PC-9 (cell line): ENCODE measurements at regions not wholly inside any gene's neighbourhood (a gene's known extent, or its start where the extent isn't known, plus 50 kb on each side); places are given as distances from the start of the nearest gene placed in this dataset.
A peak's percentile ranks its signal among the peaks of the same experiment; 100 is the strongest.

Source experiments
- BruUV-seq: library from RNA; stranded (reverse); fragments of 400-500 nt; replicated peaks from 2 replicates; lab custom pipeline; 2021; lab: Mats Ljungman, UMichigan
- CTCF ChIA-PET: fragments of 300-600 bp; sonication (Branson Sonifier 250); formaldehyde crosslinking; loops from one replicate; lab custom pipeline; 2022; ENCODE audit warnings: antibody characterized with exemption; lab: Charles Lee
- POLR2A ChIA-PET: fragments of 300-600 bp; sonication (Branson Sonifier 250); formaldehyde crosslinking; loops from one replicate; lab custom pipeline; 2022; ENCODE audit warnings: antibody characterized with exemption; ENCODE audit not compliant: unreplicated experiment; lab: Charles Lee
- DNase-seq, 2 experiments: peaks; one replicate each; pipeline versions ENCODE4 v3.0.0 to v3.0.0-alpha.2; 2015 to 2022; ENCODE audit warnings: mixed read lengths in 1 of 2
- H2AFZ ChIP-seq: fragments of 200-600 bp; sonication (generic); 2 replicates; pipeline ENCODE4 v1.8.1; 2017; ENCODE audit warnings: antibody characterized with exemption
- H3F3A ChIP-seq: fragments of 200-600 bp; sonication (generic); 2 replicates; pipeline ENCODE4 v1.8.1; 2017; ENCODE audit warnings: antibody characterized with exemption, mild to moderate bottlenecking, low read depth; ENCODE audit not compliant: insufficient read depth
- H3K27ac ChIP-seq: fragments of 200-600 bp; sonication (generic); 2 replicates; pipeline ENCODE4 v1.6.1; 2016; ENCODE audit warnings: mixed run types
- H3K27me3 ChIP-seq: fragments of 200-600 bp; sonication (generic); 2 replicates; pipeline ENCODE4 v1.6.1; 2016; ENCODE audit warnings: low read depth, mixed run types; ENCODE audit not compliant: insufficient read depth
- H3K36me3 ChIP-seq: fragments of 200-600 bp; sonication (generic); 2 replicates; pipeline ENCODE4 v1.6.1; 2016; ENCODE audit warnings: low read depth, mixed run types
- H3K4me1 ChIP-seq: fragments of 200-600 bp; sonication (generic); replicated peaks from 2 replicates; pipeline ENCODE4 v1.6.1; 2016; ENCODE audit warnings: mixed run types; ENCODE audit not compliant: insufficient read depth
- H3K4me2 ChIP-seq: fragments of 200-600 bp; sonication (generic); 2 replicates; pipeline ENCODE4 v1.6.1; 2017; ENCODE audit warnings: mixed run types
- H3K4me3 ChIP-seq: fragments of 200-600 bp; sonication (generic); 2 replicates; pipeline ENCODE4 v1.6.1; 2016; ENCODE audit warnings: mixed run types
- H3K79me2 ChIP-seq: fragments of 200-600 bp; sonication (generic); 2 replicates; pipeline ENCODE4 v1.6.1; 2017; ENCODE audit warnings: low read depth, mixed run types
- H3K9me2 ChIP-seq: fragments of 200-600 bp; sonication (generic); 2 replicates; pipeline ENCODE4 v1.8.1; 2017; ENCODE audit warnings: mild to moderate bottlenecking; ENCODE audit not compliant: insufficient read depth
- H3K9me3 ChIP-seq: fragments of 200-600 bp; sonication (generic); 2 replicates; pipeline ENCODE4 v1.8.1; 2016; ENCODE audit warnings: low read depth; ENCODE audit not compliant: insufficient read depth
- H4K20me1 ChIP-seq: fragments of 200-600 bp; sonication (generic); 2 replicates; pipeline ENCODE4 v1.8.1; 2017; ENCODE audit not compliant: insufficient read depth
- EZH2 ChIP-seq: fragments of 200-600 bp; sonication (generic); IDR thresholded peaks from 2 replicates; pipeline ENCODE4 v1.8.0; 2017; ENCODE audit warnings: antibody characterized with exemption, low read depth
- intact Hi-C: fragments of 100-400 bp; cut with micrococcal nuclease; formaldehyde crosslinking; loops from one replicate; pipeline ENCODE4 v1.10.0; 2022; ENCODE audit not compliant: unreplicated experiment
- TF ChIP-seq, protein P1 (sequence below): fragments of 200-600 bp; sonication (generic); conservative IDR thresholded peaks from 2 replicates; pipeline ENCODE4 v1.6.1; 2017; ENCODE audit warnings: mixed run types, antibody characterized with exemption, mild to moderate bottlenecking, moderate library complexity

- TF ChIP-seq, protein P1, sequence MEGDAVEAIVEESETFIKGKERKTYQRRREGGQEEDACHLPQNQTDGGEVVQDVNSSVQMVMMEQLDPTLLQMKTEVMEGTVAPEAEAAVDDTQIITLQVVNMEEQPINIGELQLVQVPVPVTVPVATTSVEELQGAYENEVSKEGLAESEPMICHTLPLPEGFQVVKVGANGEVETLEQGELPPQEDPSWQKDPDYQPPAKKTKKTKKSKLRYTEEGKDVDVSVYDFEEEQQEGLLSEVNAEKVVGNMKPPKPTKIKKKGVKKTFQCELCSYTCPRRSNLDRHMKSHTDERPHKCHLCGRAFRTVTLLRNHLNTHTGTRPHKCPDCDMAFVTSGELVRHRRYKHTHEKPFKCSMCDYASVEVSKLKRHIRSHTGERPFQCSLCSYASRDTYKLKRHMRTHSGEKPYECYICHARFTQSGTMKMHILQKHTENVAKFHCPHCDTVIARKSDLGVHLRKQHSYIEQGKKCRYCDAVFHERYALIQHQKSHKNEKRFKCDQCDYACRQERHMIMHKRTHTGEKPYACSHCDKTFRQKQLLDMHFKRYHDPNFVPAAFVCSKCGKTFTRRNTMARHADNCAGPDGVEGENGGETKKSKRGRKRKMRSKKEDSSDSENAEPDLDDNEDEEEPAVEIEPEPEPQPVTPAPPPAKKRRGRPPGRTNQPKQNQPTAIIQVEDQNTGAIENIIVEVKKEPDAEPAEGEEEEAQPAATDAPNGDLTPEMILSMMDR = no peak
- TF ChIP-seq EZH2 = no peak
- DNase-seq = peak; percentile 17 to 94
- H3K79me2 ChIP-seq = no peaks in the 10 kb centered on the region
- intact Hi-C loops = loop anchor here (5.0 kb wide), 3 partner anchors 111 to 319 kb away; no protein-coding TSS in a partner anchor
- H3F3A ChIP-seq = peaks cover 21% of the 10 kb centered on the region
- H3K27ac ChIP-seq = peak overlapping the region; percentile 85
- H3K36me3 ChIP-seq = no peaks in the 10 kb centered on the region; the same call in 1 of the 2 replicates
- no peaks in the 10 kb centered on the region for H3K9me2 ChIP-seq
- peak overlapping the region; percentile 6; the same call in 1 of the 2 replicates for H3K4me3 ChIP-seq
- CTCF ChIA-PET = no interaction called here
- peaks cover 33% of the 10 kb centered on the region for H3K4me1 ChIP-seq
- peak overlapping the region; percentile 56 for H3K4me2 ChIP-seq
- no peaks in the 10 kb centered on the region for H4K20me1 ChIP-seq
- no peak overlapping the region; the same call in 1 of the 2 replicates for H2AFZ ChIP-seq
- peaks cover 4% of the 10 kb centered on the region; the same call in 1 of the 2 replicates for H3K9me3 ChIP-seq
- BruUV-seq = no TSS peak
- H3K27me3 ChIP-seq = no peaks in the 10 kb centered on the region
- POLR2A ChIA-PET = interaction anchor here (0.6 kb wide), 3 partner anchors 347 to 638 kb away, joined by 3 to 4 read pairs (median 4); partner anchors contain the start of gene CTDSP2
Observed at GRCh38 chr12:58310809-58311622, 369.6 kb downstream of the ATP23 start.

DNA sequence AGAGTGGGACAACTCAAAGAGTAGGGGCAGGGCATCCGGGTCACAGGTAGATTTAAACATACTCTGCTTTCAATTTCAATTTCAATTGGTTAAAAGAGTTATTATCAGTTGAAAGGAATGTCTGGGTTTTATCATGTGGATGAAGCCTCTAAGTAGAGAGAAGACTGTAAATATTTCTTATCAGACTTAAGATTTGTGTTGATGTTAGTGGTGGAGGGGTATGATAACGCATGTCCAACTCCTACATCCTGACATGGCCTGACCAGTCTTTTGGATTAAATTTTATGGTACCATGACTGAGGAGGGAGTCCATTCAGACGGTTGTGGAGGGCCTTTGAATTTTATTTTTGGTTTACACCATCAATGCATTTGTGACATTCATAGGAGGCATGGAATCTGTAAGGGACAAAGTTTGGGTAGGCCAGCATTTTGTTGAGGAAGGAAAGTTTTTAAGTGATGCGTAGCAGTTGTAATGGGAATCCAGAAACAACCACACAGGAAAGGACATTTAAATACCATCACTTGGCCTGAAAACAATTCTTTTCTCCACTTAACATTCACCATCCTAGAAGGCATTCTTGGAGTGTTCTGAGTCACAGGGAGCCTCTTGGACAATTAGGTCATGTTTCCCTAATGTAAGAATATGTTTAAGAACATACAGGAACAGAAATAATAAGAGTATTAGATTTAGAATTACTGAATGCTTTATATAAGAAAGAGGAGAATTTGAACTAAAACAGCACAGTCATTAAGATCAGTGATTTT is 371.9 kb downstream of the ATP23 start:
- Histone ChIP-seq H2AFZ (no peak overlapping the region), H3F3A (peaks cover 21% of the 10 kb centered on the region), H4K20me1 (no peaks in the 10 kb centered on the region), H3K4me3 (no peak overlapping the region), H3K27me3 (no peaks in the 10 kb centered on the region), H3K79me2 (no peaks in the 10 kb centered on the region), H3K9me3 (no peaks in the 10 kb centered on the region; the same call in 1 of the 2 replicates), H3K4me1 (peaks cover 26% of the 10 kb centered on the region), H3K4me2 (no peak overlapping the region), H3K9me2 (no peaks in the 10 kb centered on the region), H3K27ac (no peak overlapping the region), H3K36me3 (no peaks in the 10 kb centered on the region; the same call in 1 of the 2 replicates)
- no peak for DNase-seq
- POLR2A ChIA-PET = interaction anchor here (0.5 kb wide), 1 partner anchor 233 kb away, joined by 3 read pairs; no protein-coding TSS in a partner anchor
- TF ChIP-seq, protein P1 = no peak
- no peak for TF ChIP-seq EZH2
- intact Hi-C loops = loop anchor here (5.0 kb wide), 3 partner anchors 109 to 321 kb away; no protein-coding TSS in a partner anchor
- BruUV-seq = no TSS peak
- CTCF ChIA-PET = no interaction called here

GRCh38 chr12:58314610-58315009 is 373.2 kb downstream of the ATP23 start:
- no peak for DNase-seq

More at GRCh38 chr12:58314610-58315009, 373.2 kb downstream of the ATP23 start:
- Histone ChIP-seq H3K79me2 (no peaks in the 10 kb centered on the region), H4K20me1 (no peaks in the 10 kb centered on the region), H3K36me3 (no peaks in the 10 kb centered on the region), H3K9me3 (peaks cover 4% of the 10 kb centered on the region), H3K27me3 (no peaks in the 10 kb centered on the region), H3K27ac (no peak overlapping the region), H3K4me2 (no peak overlapping the region), H3K9me2 (no peaks in the 10 kb centered on the region), H3F3A (peaks cover 21% of the 10 kb centered on the region), H3K4me1 (peaks cover 21% of the 10 kb centered on the region), H3K4me3 (no peak overlapping the region), H2AFZ (no peak overlapping the region)
- ChIA-PET CTCF (no interaction called here), POLR2A (no interaction called here)
- no TSS peak for BruUV-seq
- intact Hi-C loops = loop anchor here (5.0 kb wide), 3 partner anchors 108 to 322 kb away; no protein-coding TSS in a partner anchor
- no peak for TF ChIP-seq EZH2
- TF ChIP-seq, protein P1 = no peak
